HL-60 (cell line): ENCODE measurements at regions not wholly inside any gene's neighbourhood (a gene's known extent, or its start where the extent isn't known, plus 50 kb on each side); places are given as distances from the start of the nearest gene placed in this dataset.

ENCODE experiments used
- DNase-seq, 2 experiments: peaks; one replicate each; pipeline ENCODE4 v3.0.0-alpha.2; 2010 to 2020; ENCODE audit warnings: low read depth in 1 of 2, low spot score in 1 of 2
- H3K27ac ChIP-seq: fragments of 250-450 bp; sonication (Bioruptor Pico); replicated peaks from 2 replicates; pipeline ENCODE4 v1.5.1; 2020; ENCODE audit warnings: mild to moderate bottlenecking, moderate library complexity
- H3K27me3 ChIP-seq: fragments of 250-450 bp; sonication (Bioruptor Pico); 2 replicates; pipeline ENCODE4 v1.5.1; 2021; ENCODE audit warnings: mild to moderate bottlenecking, moderate library complexity; ENCODE audit not compliant: insufficient read depth, poor library complexity, severe bottlenecking
- H3K4me3 ChIP-seq: replicated peaks from 2 replicates; pipeline ENCODE4 v1.5.1; 2011; ENCODE audit warnings: mild to moderate bottlenecking, control low read depth, low read length; ENCODE audit not compliant: insufficient read depth
- GABPA ChIP-seq: IDR thresholded peaks from 2 replicates; pipeline ENCODE4 v1.6.1; 2012; ENCODE audit warnings: low read depth
- POLR2AphosphoS5 ChIP-seq: IDR thresholded peaks from 2 replicates; pipeline ENCODE4 v1.6.1; 2012; ENCODE audit warnings: low read depth
- REST ChIP-seq: IDR thresholded peaks from 2 replicates; pipeline ENCODE4 v1.6.1; 2012; ENCODE audit warnings: low read depth; ENCODE audit not compliant: insufficient replicate concordance
- SPI1 ChIP-seq: IDR thresholded peaks from 2 replicates; pipeline ENCODE4 v1.6.1; 2012; ENCODE audit warnings: low read depth, mild to moderate bottlenecking, borderline replicate concordance
- TF ChIP-seq, protein P1 (sequence below): IDR thresholded peaks from one replicate; pipeline ENCODE4 v1.5.1; 2011; ENCODE audit warnings: low read length, control low read depth, inconsistent platforms; ENCODE audit not compliant: insufficient read depth

DNA sequence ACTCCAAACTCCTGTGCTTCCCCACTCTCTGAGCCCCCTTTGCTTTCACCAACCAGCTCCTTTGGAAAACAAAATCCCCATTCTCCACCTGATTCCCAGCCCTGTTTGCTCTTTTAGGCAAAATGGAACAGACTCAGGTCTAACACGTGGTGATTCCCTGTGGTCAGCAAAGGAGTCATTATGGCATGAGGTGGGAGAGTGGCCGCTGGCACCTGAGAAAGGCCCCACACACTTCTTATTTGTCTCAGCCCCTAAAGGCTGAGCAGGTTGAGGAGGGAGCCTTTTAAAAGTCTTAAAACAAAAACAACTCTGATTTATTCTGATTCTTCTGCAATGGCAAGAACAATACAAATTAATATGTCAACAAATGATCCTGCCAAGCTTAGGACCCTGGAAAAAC is 401.2 kb downstream of the TNS1 start:
- DNase-seq, result no peak
- TF ChIP-seq, protein P1, sequence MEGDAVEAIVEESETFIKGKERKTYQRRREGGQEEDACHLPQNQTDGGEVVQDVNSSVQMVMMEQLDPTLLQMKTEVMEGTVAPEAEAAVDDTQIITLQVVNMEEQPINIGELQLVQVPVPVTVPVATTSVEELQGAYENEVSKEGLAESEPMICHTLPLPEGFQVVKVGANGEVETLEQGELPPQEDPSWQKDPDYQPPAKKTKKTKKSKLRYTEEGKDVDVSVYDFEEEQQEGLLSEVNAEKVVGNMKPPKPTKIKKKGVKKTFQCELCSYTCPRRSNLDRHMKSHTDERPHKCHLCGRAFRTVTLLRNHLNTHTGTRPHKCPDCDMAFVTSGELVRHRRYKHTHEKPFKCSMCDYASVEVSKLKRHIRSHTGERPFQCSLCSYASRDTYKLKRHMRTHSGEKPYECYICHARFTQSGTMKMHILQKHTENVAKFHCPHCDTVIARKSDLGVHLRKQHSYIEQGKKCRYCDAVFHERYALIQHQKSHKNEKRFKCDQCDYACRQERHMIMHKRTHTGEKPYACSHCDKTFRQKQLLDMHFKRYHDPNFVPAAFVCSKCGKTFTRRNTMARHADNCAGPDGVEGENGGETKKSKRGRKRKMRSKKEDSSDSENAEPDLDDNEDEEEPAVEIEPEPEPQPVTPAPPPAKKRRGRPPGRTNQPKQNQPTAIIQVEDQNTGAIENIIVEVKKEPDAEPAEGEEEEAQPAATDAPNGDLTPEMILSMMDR, result no peak
- TF ChIP-seq POLR2AphosphoS5 (no peak), GABPA (no peak), REST (no peak), SPI1 (no peak)
- Histone ChIP-seq H3K27me3 (peaks cover 4% of the 10 kb centered on the region), H3K27ac (no peak overlapping the region), H3K4me3 (no peak overlapping the region)

GRCh38 chr2:217599906-217600305 is 402.9 kb downstream of the TNS1 start:
- no peak for DNase-seq
- peaks cover 6% of the 10 kb centered on the region for H3K27me3 ChIP-seq
- H3K4me3 ChIP-seq, result no peak overlapping the region
- no peak overlapping the region for H3K27ac ChIP-seq
- TF ChIP-seq POLR2AphosphoS5 (no peak), REST (no peak), SPI1 (no peak), GABPA (no peak)
- TF ChIP-seq, protein P1, result no peak

DNA sequence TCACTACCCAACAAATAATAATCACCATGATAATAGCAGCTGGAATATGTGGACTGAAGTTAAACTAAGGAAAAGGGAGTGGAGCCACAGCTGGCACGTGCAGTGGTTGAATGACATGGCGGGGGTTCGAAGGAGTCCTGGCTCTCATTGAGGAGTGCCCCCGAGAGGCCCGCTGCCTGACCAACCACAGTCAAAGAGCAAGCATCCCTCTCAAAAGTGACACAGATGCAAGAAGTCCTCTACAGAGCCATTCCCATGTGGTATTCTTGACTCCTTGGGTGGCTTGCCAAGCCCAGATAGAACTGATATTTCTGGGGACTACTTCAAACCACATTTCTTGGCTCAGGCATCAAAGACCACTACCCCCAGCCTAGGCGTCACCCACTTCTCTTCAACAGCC is 405.1 kb downstream of the TNS1 start:
- peaks cover 2% of the 10 kb centered on the region for H3K27me3 ChIP-seq

More for the DNA sequence above, 405.1 kb downstream of the TNS1 start:
- DNase-seq, result no peak
- no peak overlapping the region for H3K27ac ChIP-seq
- H3K4me3 ChIP-seq, result no peak overlapping the region
- TF ChIP-seq SPI1 (no peak), POLR2AphosphoS5 (no peak), GABPA (no peak), REST (no peak)
- TF ChIP-seq, protein P1, result no peak
